ENCODE measurements at regions not wholly inside any gene's neighbourhood (a gene's known extent, or its start where the extent isn't known, plus 50 kb on each side); places are given as distances from the start of the nearest gene placed in this dataset.

GRCh38 chr2:139048017-139048416, 267.8 kb upstream of the NXPH2 start:
- no peak overlapping the region for H3K27ac ChIP-seq
- intact Hi-C loops (cut with DNase I), result no loop called here
- TF ChIP-seq CTCF (IDR thresholded peaks at IDR 0.05), result no peak
- TF ChIP-seq POLR2AphosphoS5 (IDR thresholded peaks at IDR 0.05; ENCODE audit: insufficient read depth in 1 of 2, low read depth in 1 of 2), result no peak
- no peak for TF ChIP-seq POLR2A (IDR thresholded peaks at IDR 0.05)
- no peak overlapping the region for H3K4me3 ChIP-seq
- no peaks in the 10 kb centered on the region for H3K9me3 ChIP-seq
- no peaks in the 10 kb centered on the region for H3K4me1 ChIP-seq
- H3K36me3 ChIP-seq, result no peaks in the 10 kb centered on the region
- H3K27me3 ChIP-seq, result no peaks in the 10 kb centered on the region
- no peak for DNase-seq (ENCODE audit: extremely low spot score in 2 of 2)

GRCh38 chr2:139045524-139045923, 265.3 kb upstream of the NXPH2 start:
- Histone ChIP-seq H3K4me3 (no peak overlapping the region), H3K9me3 (no peaks in the 10 kb centered on the region), H3K27me3 (no peaks in the 10 kb centered on the region), H3K36me3 (no peaks in the 10 kb centered on the region), H3K27ac (no peak overlapping the region), H3K4me1 (no peaks in the 10 kb centered on the region)
- DNase-seq (ENCODE audit: extremely low spot score in 2 of 2), result no peak
- no peak for TF ChIP-seq POLR2AphosphoS5 (IDR thresholded peaks at IDR 0.05; ENCODE audit: insufficient read depth in 1 of 2, low read depth in 1 of 2)
- TF ChIP-seq POLR2A (IDR thresholded peaks at IDR 0.05), result no peak
- TF ChIP-seq CTCF (IDR thresholded peaks at IDR 0.05), result no peak
- intact Hi-C loops (cut with DNase I), result no loop called here

- no peak overlapping the region for H3K27ac ChIP-seq
- H3K27me3 ChIP-seq, result no peaks in the 10 kb centered on the region
- H3K4me3 ChIP-seq, result no peak overlapping the region
- no peaks in the 10 kb centered on the region for H3K4me1 ChIP-seq
- no peaks in the 10 kb centered on the region for H3K36me3 ChIP-seq
- H3K9me3 ChIP-seq, result no peaks in the 10 kb centered on the region
- intact Hi-C loops (cut with DNase I), result no loop called here
- TF ChIP-seq POLR2A (IDR thresholded peaks at IDR 0.05) (no peak), CTCF (IDR thresholded peaks at IDR 0.05) (no peak), POLR2AphosphoS5 (IDR thresholded peaks at IDR 0.05; ENCODE audit: insufficient read depth in 1 of 2, low read depth in 1 of 2) (no peak)
- no peak for DNase-seq (ENCODE audit: extremely low spot score in 2 of 2)
Observed at GRCh38 chr2:139034064-139034463, 253.9 kb upstream of the NXPH2 start.

GRCh38 chr2:139033300-139033699, 253.1 kb upstream of the NXPH2 start:
- H3K27ac ChIP-seq, result no peak overlapping the region
- no peak for DNase-seq (ENCODE audit: extremely low spot score in 2 of 2)
- H3K4me3 ChIP-seq, result no peak overlapping the region
- no peaks in the 10 kb centered on the region for H3K27me3 ChIP-seq
- intact Hi-C loops (cut with DNase I), result no loop called here
- H3K36me3 ChIP-seq, result no peaks in the 10 kb centered on the region
- TF ChIP-seq POLR2AphosphoS5 (IDR thresholded peaks at IDR 0.05; ENCODE audit: insufficient read depth in 1 of 2, low read depth in 1 of 2), result no peak
- no peak for TF ChIP-seq CTCF (IDR thresholded peaks at IDR 0.05)
- TF ChIP-seq POLR2A (IDR thresholded peaks at IDR 0.05), result no peak
- no peaks in the 10 kb centered on the region for H3K4me1 ChIP-seq
- H3K9me3 ChIP-seq, result no peaks in the 10 kb centered on the region

GRCh38 chr2:139031722-139032121, 251.5 kb upstream of the NXPH2 start:
- Histone ChIP-seq H3K9me3 (no peaks in the 10 kb centered on the region), H3K4me1 (no peaks in the 10 kb centered on the region), H3K27ac (no peak overlapping the region), H3K27me3 (no peaks in the 10 kb centered on the region), H3K4me3 (no peak overlapping the region), H3K36me3 (no peaks in the 10 kb centered on the region)
- TF ChIP-seq POLR2AphosphoS5 (IDR thresholded peaks at IDR 0.05; ENCODE audit: insufficient read depth in 1 of 2, low read depth in 1 of 2) (no peak), CTCF (IDR thresholded peaks at IDR 0.05) (no peak), POLR2A (IDR thresholded peaks at IDR 0.05) (no peak)
- intact Hi-C loops (cut with DNase I), result no loop called here
- DNase-seq (ENCODE audit: extremely low spot score in 2 of 2), result no peak

Measured in vagina (tissue), 2 donors.